Spleen (tissue), 7 donors: ENCODE measurements at regions not wholly inside any gene's neighbourhood (a gene's known extent, or its start where the extent isn't known, plus 50 kb on each side); places are given as distances from the start of the nearest gene placed in this dataset.

Experiments
- POLR2A ChIP-seq, 3 donors: fragments of 450-650 bp; IDR thresholded peaks; one replicate each; pipeline ENCODE4 v1.5.1; 2017; ENCODE audit warnings: antibody characterized with exemption in 3 of 3, mild to moderate bottlenecking in 1 of 3
- POLR2AphosphoS5 ChIP-seq, 3 donors: sonication (generic); formaldehyde crosslinking; IDR thresholded peaks; one replicate each; pipeline ENCODE4 v1.5.1; 2017; ENCODE audit warnings: antibody characterized with exemption in 3 of 3
- TF ChIP-seq, protein P1 (sequence below), 11 experiments: fragments of 200-600 bp in 7 of 11; fragments of 450-650 bp in 4 of 11; sonication (generic) in 4 of 11; IDR thresholded peaks in 8 of 11; conservative IDR thresholded peaks in 3 of 11; 1 replicate in 7 of 11; 2 replicates in 4 of 11; pipeline versions ENCODE4 v1.4.0 to v1.8.0; 2016 to 2021; ENCODE audit warnings: antibody characterized with exemption in 11 of 11, inconsistent platforms in 4 of 11, mild to moderate bottlenecking in 1 of 11
- donor health status: DM: no; HTN: no; CAD: no; lungs with moderate emphysema.
- donor health status: DM: no; HTN: no; CAD: no.
- donor health status: DM: no; HTN: no; CAD: no.

DNA sequence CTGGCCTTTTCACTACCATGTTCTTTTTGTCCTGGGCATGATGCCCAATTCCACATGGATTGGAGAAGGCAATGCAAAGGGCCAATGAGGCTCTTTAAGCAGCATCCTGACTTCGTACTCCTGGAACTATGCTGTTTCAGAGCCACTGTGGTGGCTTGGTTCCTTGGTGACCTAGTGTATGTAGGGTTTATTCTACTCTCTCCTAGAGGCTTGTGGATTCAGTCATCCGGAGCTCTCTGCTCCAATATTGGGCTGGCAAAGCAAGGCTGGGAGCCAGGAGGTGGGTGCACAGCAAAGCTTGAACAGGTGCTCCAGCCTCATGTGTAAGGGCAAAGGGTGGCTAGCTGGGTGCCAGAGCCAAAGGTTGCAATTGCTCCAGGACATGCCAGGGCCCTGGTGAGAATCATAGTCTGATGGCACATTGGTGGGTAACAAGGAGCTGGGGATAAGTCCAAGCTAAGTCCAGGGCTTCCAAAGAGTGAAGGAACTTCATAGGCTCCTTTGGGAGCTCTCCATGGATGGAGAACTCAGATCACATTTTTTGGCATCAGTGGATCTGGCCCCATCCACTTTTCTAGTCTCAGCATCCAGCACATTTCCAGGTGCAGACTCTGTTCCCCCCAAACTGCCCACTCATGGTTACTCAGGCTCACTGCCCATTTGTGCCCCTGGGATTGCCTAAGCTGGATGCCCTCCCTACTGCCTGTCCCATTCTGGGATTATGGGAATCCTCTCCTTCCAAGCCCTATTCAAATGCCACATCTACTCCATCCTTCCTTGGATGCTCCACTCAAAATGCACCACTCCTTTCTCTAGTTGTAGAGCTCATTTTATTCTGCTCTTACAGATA is 253.9 kb downstream of the EMP1 start:
- TF ChIP-seq, protein P1, sequence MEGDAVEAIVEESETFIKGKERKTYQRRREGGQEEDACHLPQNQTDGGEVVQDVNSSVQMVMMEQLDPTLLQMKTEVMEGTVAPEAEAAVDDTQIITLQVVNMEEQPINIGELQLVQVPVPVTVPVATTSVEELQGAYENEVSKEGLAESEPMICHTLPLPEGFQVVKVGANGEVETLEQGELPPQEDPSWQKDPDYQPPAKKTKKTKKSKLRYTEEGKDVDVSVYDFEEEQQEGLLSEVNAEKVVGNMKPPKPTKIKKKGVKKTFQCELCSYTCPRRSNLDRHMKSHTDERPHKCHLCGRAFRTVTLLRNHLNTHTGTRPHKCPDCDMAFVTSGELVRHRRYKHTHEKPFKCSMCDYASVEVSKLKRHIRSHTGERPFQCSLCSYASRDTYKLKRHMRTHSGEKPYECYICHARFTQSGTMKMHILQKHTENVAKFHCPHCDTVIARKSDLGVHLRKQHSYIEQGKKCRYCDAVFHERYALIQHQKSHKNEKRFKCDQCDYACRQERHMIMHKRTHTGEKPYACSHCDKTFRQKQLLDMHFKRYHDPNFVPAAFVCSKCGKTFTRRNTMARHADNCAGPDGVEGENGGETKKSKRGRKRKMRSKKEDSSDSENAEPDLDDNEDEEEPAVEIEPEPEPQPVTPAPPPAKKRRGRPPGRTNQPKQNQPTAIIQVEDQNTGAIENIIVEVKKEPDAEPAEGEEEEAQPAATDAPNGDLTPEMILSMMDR (IDR thresholded peaks at IDR 0.05 in 8 of 11, conservative IDR thresholded peaks at IDR 0.05 in 3 of 11): no peak
- no peak for TF ChIP-seq POLR2A (IDR thresholded peaks at IDR 0.05)
- TF ChIP-seq POLR2AphosphoS5 (IDR thresholded peaks at IDR 0.05): no peak
